IMR-90 (cell line): ENCODE measurements at regions not wholly inside any gene's neighbourhood (a gene's known extent, or its start where the extent isn't known, plus 50 kb on each side); places are given as distances from the start of the nearest gene placed in this dataset.

Source experiments
- ATAC-seq: fragments of 200-7000 bp; cut with Tn5 transposase; 2 replicates; pipeline ENCODE4 v1.9.1; 2020; ENCODE audit warnings: low read depth, mild to moderate bottlenecking, moderate library complexity
- BruUV-seq: library from RNA; stranded (reverse); fragments of 400-500 nt; replicated peaks from 2 replicates; lab custom pipeline; 2021; lab: Mats Ljungman, UMichigan
- CTCF ChIA-PET: fragments of 300-600 bp; formaldehyde crosslinking; extraction: SDS; loops from one replicate; lab custom pipeline; 2021; ENCODE audit warnings: antibody characterized with exemption; lab: Yijun Ruan, JAX
- POLR2A ChIA-PET: fragments of 300-600 bp; sonication (Branson Sonifier 250); formaldehyde crosslinking; loops from one replicate; lab custom pipeline; 2022; ENCODE audit warnings: antibody characterized with exemption; ENCODE audit not compliant: unreplicated experiment; lab: Charles Lee
- DNase-seq: peaks from one replicate; pipeline ENCODE4 v3.0.0; 2013
- H2AFZ ChIP-seq: replicated peaks from 2 replicates; pipeline ENCODE3; 2013; ENCODE audit warnings: low read length, mild to moderate bottlenecking; ENCODE audit not compliant: poor library complexity
- H2AK5ac ChIP-seq: 2 replicates; pipeline ENCODE4 v1.6.1; 2013; ENCODE audit warnings: low read depth, low read length, inconsistent platforms
- H2AK9ac ChIP-seq: replicated peaks from 2 replicates; pipeline ENCODE3; 2013; ENCODE audit warnings: mild to moderate bottlenecking, low read depth, low read length, moderate library complexity; ENCODE audit not compliant: poor library complexity
- H2BK120ac ChIP-seq: 2 replicates; pipeline ENCODE4 v1.6.1; 2013; ENCODE audit warnings: low read depth, low read length, inconsistent platforms
- H2BK15ac ChIP-seq: 3 replicates; pipeline ENCODE4 v1.6.1; 2013; ENCODE audit warnings: low read depth, low read length, inconsistent platforms
- H2BK20ac ChIP-seq: 2 replicates; pipeline ENCODE4 v1.6.1; 2013; ENCODE audit warnings: low read depth, mild to moderate bottlenecking, inconsistent platforms, low read length, moderate library complexity
- H2BK5ac ChIP-seq: 2 replicates; pipeline ENCODE4 v1.6.1; 2013; ENCODE audit warnings: mild to moderate bottlenecking, low read depth, low read length, inconsistent platforms; ENCODE audit not compliant: poor library complexity, severe bottlenecking
- H3K14ac ChIP-seq: replicated peaks from 2 replicates; pipeline ENCODE4 v1.6.1; 2013; ENCODE audit warnings: low read depth, low read length, inconsistent platforms
- H3K18ac ChIP-seq: 2 replicates; pipeline ENCODE4 v1.6.1; 2013; ENCODE audit warnings: low read depth, low read length, control low read depth
- H3K23ac ChIP-seq: 2 replicates; pipeline ENCODE4 v1.6.1; 2013; ENCODE audit warnings: low read depth, low read length, inconsistent platforms
- H3K27ac ChIP-seq: 2 replicates; pipeline ENCODE4 v1.5.1; 2013; ENCODE audit warnings: mild to moderate bottlenecking, control low read depth, low read length; ENCODE audit not compliant: insufficient read depth
- H3K27me3 ChIP-seq: 2 replicates; pipeline ENCODE4 v1.6.1; 2013; ENCODE audit warnings: low read length; ENCODE audit not compliant: control insufficient read depth, insufficient read depth
- H3K36me3 ChIP-seq: 2 replicates; pipeline ENCODE4 v1.6.1; 2013; ENCODE audit warnings: low read length, mixed read lengths; ENCODE audit not compliant: control insufficient read depth, insufficient read depth
- H3K4ac ChIP-seq: 2 replicates; pipeline ENCODE4 v1.6.1; 2013; ENCODE audit warnings: low read depth, low read length, inconsistent platforms
- H3K4me1 ChIP-seq: 2 replicates; pipeline ENCODE4 v1.6.1; 2013; ENCODE audit warnings: low read length, mixed read lengths; ENCODE audit not compliant: control insufficient read depth, insufficient read depth
- H3K4me2 ChIP-seq: 2 replicates; pipeline ENCODE4 v1.6.1; 2013; ENCODE audit warnings: low read depth, mild to moderate bottlenecking, control low read depth, low read length, moderate library complexity
- H3K4me3 ChIP-seq: 2 replicates; pipeline ENCODE4 v1.5.1; 2013; ENCODE audit warnings: low read depth, mild to moderate bottlenecking, control low read depth, low read length, moderate library complexity; ENCODE audit not compliant: insufficient read depth
- H3K56ac ChIP-seq: 2 replicates; pipeline ENCODE4 v1.6.1; 2013; ENCODE audit warnings: low read length, inconsistent platforms; ENCODE audit not compliant: insufficient read depth; ENCODE audit errors: extremely low read depth
- H3K79me1 ChIP-seq, 2 experiments: 2 replicates each; pipeline ENCODE4 v1.6.1; 2013; ENCODE audit warnings: low read length in 2 of 2, inconsistent platforms in 1 of 2, low read depth in 1 of 2
- H3K9ac ChIP-seq: 2 replicates; pipeline ENCODE4 v1.6.1; 2013; ENCODE audit warnings: low read depth, low read length, control low read depth
- H3K9me1 ChIP-seq: 2 replicates; pipeline ENCODE4 v1.6.1; 2013; ENCODE audit warnings: low read length, inconsistent platforms; ENCODE audit not compliant: insufficient read depth
- H3K9me3 ChIP-seq: 2 replicates; pipeline ENCODE4 v1.6.1; 2013; ENCODE audit warnings: low read length; ENCODE audit not compliant: control insufficient read depth, insufficient read depth
- H4K20me1 ChIP-seq: 2 replicates; pipeline ENCODE4 v1.6.1; 2013; ENCODE audit warnings: low read length, inconsistent platforms; ENCODE audit not compliant: insufficient read depth
- H4K5ac ChIP-seq: 2 replicates; pipeline ENCODE4 v1.6.1; 2013; ENCODE audit warnings: mild to moderate bottlenecking, low read depth, low read length, control low read depth
- H4K8ac ChIP-seq, 2 experiments: 2 replicates each; pipeline ENCODE4 v1.6.1; 2013; ENCODE audit warnings: low read depth in 2 of 2, low read length in 2 of 2, control low read depth in 1 of 2, inconsistent platforms in 1 of 2
- H4K91ac ChIP-seq: 2 replicates; pipeline ENCODE4 v1.6.1; 2013; ENCODE audit warnings: low read depth, low read length, inconsistent platforms; ENCODE audit not compliant: insufficient read depth
- BHLHE40 ChIP-seq: fragments of 150-350 bp; IDR thresholded peaks from 2 replicates; pipeline ENCODE4 v1.6.1; 2016; ENCODE audit warnings: mild to moderate bottlenecking, low read depth, low read length
- CEBPB ChIP-seq: IDR thresholded peaks from 2 replicates; pipeline ENCODE4 v1.6.1; 2012; ENCODE audit warnings: low read depth, low read length, improper control_type of control experiment
- CHD1 ChIP-seq: IDR thresholded peaks from 2 replicates; pipeline ENCODE4 v1.6.1; 2012; ENCODE audit warnings: low read depth, low read length, improper control_type of control experiment
- CTCF ChIP-seq: conservative IDR thresholded peaks from 2 replicates; pipeline ENCODE4 v1.5.1; 2012; ENCODE audit warnings: mild to moderate bottlenecking, low read depth, low read length, improper control_type of control experiment
- ELK1 ChIP-seq: fragments of 150-350 bp; IDR thresholded peaks from 2 replicates; pipeline ENCODE4 v1.6.1; 2016; ENCODE audit warnings: low read depth, mild to moderate bottlenecking, low read length, moderate library complexity, borderline replicate concordance
- FOS ChIP-seq: fragments of 150-350 bp; IDR thresholded peaks from 2 replicates; pipeline ENCODE4 v1.6.1; 2016; ENCODE audit warnings: low read depth, low read length
- MAFK ChIP-seq: IDR thresholded peaks from 2 replicates; pipeline ENCODE4 v1.6.1; 2012; ENCODE audit warnings: low read depth, low read length, improper control_type of control experiment
- MAZ ChIP-seq: IDR thresholded peaks from 2 replicates; pipeline ENCODE4 v1.6.1; 2012; ENCODE audit warnings: low read depth, mild to moderate bottlenecking, low read length, improper control_type of control experiment, moderate library complexity, borderline replicate concordance
- MXI1 ChIP-seq: IDR thresholded peaks from 2 replicates; pipeline ENCODE4 v1.6.1; 2012; ENCODE audit warnings: low read depth, mild to moderate bottlenecking, low read length, moderate library complexity, borderline replicate concordance
- NFE2L2 ChIP-seq: fragments of 150-350 bp; IDR thresholded peaks from 2 replicates; pipeline ENCODE4 v1.6.1; 2016; ENCODE audit warnings: low read depth, mild to moderate bottlenecking, low read length
- POLR2A ChIP-seq: IDR thresholded peaks from 2 replicates; pipeline ENCODE4 v1.6.1; 2012; ENCODE audit warnings: mild to moderate bottlenecking, low read depth, low read length
- RAD21 ChIP-seq: IDR thresholded peaks from 2 replicates; pipeline ENCODE4 v1.6.1; 2012; ENCODE audit warnings: low read length, improper control_type of control experiment
- RCOR1 ChIP-seq: IDR thresholded peaks from 2 replicates; pipeline ENCODE4 v1.6.1; 2012; ENCODE audit warnings: mild to moderate bottlenecking, low read length, improper control_type of control experiment; ENCODE audit not compliant: insufficient replicate concordance
- RFX5 ChIP-seq: IDR thresholded peaks from 2 replicates; pipeline ENCODE4 v1.8.0; 2012; ENCODE audit warnings: low read depth, mild to moderate bottlenecking, low read length, moderate library complexity
- SMC3 ChIP-seq: fragments of 150-350 bp; IDR thresholded peaks from 2 replicates; pipeline ENCODE4 v1.6.1; 2016; ENCODE audit warnings: low read depth, mild to moderate bottlenecking, antibody characterized with exemption, low read length, moderate library complexity
- USF2 ChIP-seq: fragments of 150-350 bp; IDR thresholded peaks from 2 replicates; pipeline ENCODE4 v1.6.1; 2017; ENCODE audit warnings: mild to moderate bottlenecking, antibody characterized with exemption, low read length, low read depth
- WGBS, 2 experiments: methylation state at CpG; one replicate each; pipeline versions ENCODE4 v1.1.5 to v1.1.7; 2013; ENCODE audit warnings: missing lambda C conversion rate in 2 of 2; ENCODE audit not compliant: insufficient read length in 1 of 2; ENCODE audit errors: extremely low coverage in 2 of 2; 5-methylcytosine and 5-hydroxymethylcytosine counted together
- dilution Hi-C: fragments of 300-500 bp; cut with HindIII; formaldehyde crosslinking; loops from one replicate; pipeline ENCODE4 v1.14.3; 2018; ENCODE audit warnings: low sequenced_read_pairs; ENCODE audit not compliant: unreplicated experiment
- in situ Hi-C: fragments of 300-500 bp; cut with MboI; formaldehyde crosslinking; loops from 3 replicates; pipeline ENCODE4 v1.14.3; 2019; ENCODE audit warnings: low sequenced_read_pairs, inconsistent platforms, mixed read lengths
- intact Hi-C: fragments of 100-400 bp; cut with micrococcal nuclease; formaldehyde crosslinking; loops from 2 replicates; pipeline ENCODE4 v1.10.0; 2022

- TF ChIP-seq POLR2A (no peak), NFE2L2 (no peak), ELK1 (no peak), BHLHE40 (no peak), SMC3 (no peak), MAZ (no peak), RCOR1 (no peak), USF2 (no peak), MXI1 (no peak), RFX5 (no peak), CTCF (no peak), CHD1 (no peak), FOS (no peak), CEBPB (no peak), MAFK (no peak), RAD21 (no peak)
- ChIA-PET POLR2A (no interaction called here), CTCF (no interaction called here)
- Histone ChIP-seq H3K18ac (no peak overlapping the region), H2AFZ (no peak overlapping the region), H3K9me3 (no peaks in the 10 kb centered on the region), H3K14ac (no peak overlapping the region), H3K79me1 (no peaks in the 10 kb centered on the region), H3K27me3 (no peaks in the 10 kb centered on the region), H3K23ac (no peak overlapping the region), H3K9me1 (no peaks in the 10 kb centered on the region), H2BK20ac (no peak overlapping the region), H3K4me3 (no peak overlapping the region), H2BK120ac (no peak overlapping the region), H4K91ac (no peak overlapping the region), H2BK15ac (no peak overlapping the region), H2BK5ac (no peak overlapping the region), H2AK9ac (no peak overlapping the region), H3K4me1 (no peaks in the 10 kb centered on the region), H3K4ac (no peak overlapping the region), H4K20me1 (no peaks in the 10 kb centered on the region), H2AK5ac (no peak overlapping the region), H3K9ac (no peak overlapping the region), H4K5ac (no peak overlapping the region), H3K27ac (no peak overlapping the region), H4K8ac (no peak overlapping the region), H3K56ac (no peak overlapping the region), H3K4me2 (no peak overlapping the region), H3K36me3 (no peaks in the 10 kb centered on the region)
- no TSS peak for BruUV-seq
- dilution Hi-C loops (no loop called here), intact Hi-C loops (no loop called here), in situ Hi-C loops (no loop called here)
- WGBS, 2 experiments, result no CpG with 5 or more reads among the region's 4 CpGs
- ATAC-seq (no peak), DNase-seq (no peak)
Measured at GRCh38 chr6:48809245-48809644, 653.8 kb downstream of the MMUT start.
